SIG-M5 treated with dmso at 0.1 percent for 504 hours (cell line): ENCODE measurements at regions not wholly inside any gene's neighbourhood (a gene's known extent, or its start where the extent isn't known, plus 50 kb on each side); places are given as distances from the start of the nearest gene placed in this dataset.

Experiments
- DNase-seq: peaks from one replicate; lab custom pipeline; 2025; ENCODE audit not compliant: unreplicated experiment; lab: John Stamatoyannopoulos, UW

- no peak for DNase-seq
These were observed 61.9 kb upstream of the TMPO start for GRCh38 chr12:98453492-98453891.

DNA sequence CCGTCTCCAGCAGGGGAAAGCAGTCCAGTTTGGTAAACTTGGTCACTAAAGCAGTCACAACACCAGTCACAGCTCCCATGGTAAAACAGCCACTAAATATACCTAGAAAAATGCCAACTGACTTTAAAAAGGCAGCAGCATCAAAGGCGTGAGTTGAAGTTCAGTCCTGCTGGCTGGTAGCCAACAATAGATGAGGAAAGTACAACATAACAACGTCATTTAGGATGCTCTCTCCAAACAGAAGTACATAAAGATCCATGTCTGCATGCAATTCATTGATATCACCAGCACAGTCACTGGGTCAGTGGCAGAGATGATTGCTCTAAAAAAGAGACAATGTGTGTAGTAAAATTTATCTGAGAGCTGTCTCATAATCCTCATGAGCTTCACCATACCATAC is 59.3 kb upstream of the TMPO start:
- DNase-seq = no peak

GRCh38 chr12:98456576-98457573 is 58.5 kb upstream of the TMPO start:
- no peak for DNase-seq

GRCh38 chr12:98464190-98464589 is 51.2 kb upstream of the TMPO start:
- peak; percentile 98 for DNase-seq

DNA sequence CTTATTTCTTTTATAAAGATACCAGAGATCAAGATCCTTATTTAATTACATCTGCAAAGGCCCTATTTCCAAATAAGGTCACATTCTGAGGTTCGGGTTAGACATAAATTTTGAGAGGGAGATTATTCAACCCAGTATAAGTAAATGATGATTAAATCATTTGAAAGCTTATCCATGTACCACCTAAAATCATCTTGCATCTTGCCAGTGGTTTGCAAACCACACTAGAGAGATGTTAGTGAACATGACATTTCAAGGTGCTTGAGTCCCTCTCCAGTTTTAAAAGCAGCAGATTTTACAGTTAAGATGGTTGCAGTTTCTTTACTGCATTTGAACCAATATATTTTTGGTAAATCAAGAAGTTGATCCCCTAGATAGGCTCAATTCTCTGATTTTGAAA is 49.9 kb upstream of the TMPO start:
- no peak for DNase-seq
